ENCODE measurements at regions not wholly inside any gene's neighbourhood (a gene's known extent, or its start where the extent isn't known, plus 50 kb on each side); places are given as distances from the start of the nearest gene placed in this dataset.

- no peak for TF ChIP-seq CTCF (IDR thresholded peaks at IDR 0.05)
- TF ChIP-seq EZH2 (IDR thresholded peaks at IDR 0.05; ENCODE audit: borderline replicate concordance, insufficient read depth, low read depth, low read length, poor library complexity, severe bottlenecking): no peak
Measured at GRCh38 chr3:188031121-188031520, 122.8 kb upstream of the LPP start.

Measured in B cell (primary cell).